Fibroblast of pulmonary artery (primary cell): ENCODE measurements at regions not wholly inside any gene's neighbourhood (a gene's known extent, or its start where the extent isn't known, plus 50 kb on each side); places are given as distances from the start of the nearest gene placed in this dataset.

Experiments used
- DNase-seq: peaks from one replicate; pipeline ENCODE4 v3.0.0-alpha.2; 2010; ENCODE audit warnings: low read depth
- H3K4me3 ChIP-seq: replicated peaks from 2 replicates; pipeline ENCODE4 v1.5.1; 2011; ENCODE audit warnings: low read depth, mild to moderate bottlenecking, control low read depth, low read length, moderate library complexity
- CTCF ChIP-seq: IDR thresholded peaks from 2 replicates; pipeline ENCODE4 v1.5.1; 2011; ENCODE audit warnings: mild to moderate bottlenecking, control low read depth, low read length, inconsistent platforms; ENCODE audit errors: missing control alignments

- TF ChIP-seq CTCF = no peak
- H3K4me3 ChIP-seq = no peak overlapping the region
- no peak for DNase-seq
Observed at GRCh38 chr9:118362596-118362995, 658.4 kb downstream of the TLR4 start.

GRCh38 chr9:118364266-118365106, 660.3 kb downstream of the TLR4 start:
- TF ChIP-seq CTCF = no peak
- DNase-seq = no peak

GRCh38 chr9:118366228-118366627, 662.0 kb downstream of the TLR4 start:
- H3K4me3 ChIP-seq = no peak overlapping the region
- no peak for TF ChIP-seq CTCF
- DNase-seq = no peak

More at GRCh38 chr9:118364266-118365106, 660.3 kb downstream of the TLR4 start:
- H3K4me3 ChIP-seq = no peak overlapping the region

GRCh38 chr9:118367383-118367782, 663.2 kb downstream of the TLR4 start:
- no peak for DNase-seq
- TF ChIP-seq CTCF = no peak

GRCh38 chr9:118384531-118385100, 680.4 kb downstream of the TLR4 start:
- no peak overlapping the region for H3K4me3 ChIP-seq
- no peak for DNase-seq
- no peak for TF ChIP-seq CTCF

More at GRCh38 chr9:118367383-118367782, 663.2 kb downstream of the TLR4 start:
- no peak overlapping the region for H3K4me3 ChIP-seq

GRCh38 chr9:118395415-118395814, 691.2 kb downstream of the TLR4 start:
- DNase-seq = no peak
- H3K4me3 ChIP-seq = no peak overlapping the region
- no peak for TF ChIP-seq CTCF
